Neuronal stem cell (in vitro differentiated cells): ENCODE measurements at regions not wholly inside any gene's neighbourhood (a gene's known extent, or its start where the extent isn't known, plus 50 kb on each side); places are given as distances from the start of the nearest gene placed in this dataset.

Source experiments
- DNase-seq: peaks from one replicate; pipeline ENCODE4 v3.0.0-alpha.2; 2013; ENCODE audit warnings: low spot score
- H2AFZ ChIP-seq: one replicate; pipeline ENCODE4 v1.6.1; 2013; ENCODE audit warnings: mild to moderate bottlenecking, low read length, inconsistent platforms
- H2AK5ac ChIP-seq: 2 replicates; pipeline ENCODE4 v1.6.1; 2013; ENCODE audit warnings: low read depth, mild to moderate bottlenecking, inconsistent platforms, low read length, moderate library complexity, mixed read lengths
- H2BK120ac ChIP-seq: 2 replicates; pipeline ENCODE4 v1.6.1; 2013; ENCODE audit warnings: low read depth, mild to moderate bottlenecking, inconsistent platforms, low read length, moderate library complexity, mixed read lengths
- H2BK12ac ChIP-seq: one replicate; pipeline ENCODE4 v1.6.1; 2013; ENCODE audit warnings: low read length, inconsistent platforms
- H2BK15ac ChIP-seq: 2 replicates; pipeline ENCODE4 v1.6.1; 2013; ENCODE audit warnings: mild to moderate bottlenecking, low read length, inconsistent platforms, mixed read lengths
- H2BK5ac ChIP-seq: one replicate; pipeline ENCODE4 v1.6.1; 2013; ENCODE audit warnings: inconsistent platforms, mild to moderate bottlenecking, low read length, moderate library complexity
- H3K14ac ChIP-seq: one replicate; pipeline ENCODE4 v1.6.1; 2013; ENCODE audit warnings: low read length, inconsistent platforms
- H3K18ac ChIP-seq: 2 replicates; pipeline ENCODE4 v1.6.1; 2013; ENCODE audit warnings: low read length, inconsistent platforms
- H3K23ac ChIP-seq: 2 replicates; pipeline ENCODE4 v1.6.1; 2013; ENCODE audit warnings: low read depth, mild to moderate bottlenecking, mixed read lengths, low read length, inconsistent platforms; ENCODE audit not compliant: poor library complexity
- H3K27ac ChIP-seq: replicated peaks from 3 replicates; pipeline ENCODE4 v1.5.1; 2013; ENCODE audit warnings: low read length, inconsistent platforms
- H3K27me3 ChIP-seq, 3 experiments: 2 replicates each; pipeline ENCODE4 v1.6.1; 2013; ENCODE audit warnings: low read length in 3 of 3, mild to moderate bottlenecking in 2 of 3, inconsistent platforms in 1 of 3, low read depth in 1 of 3, mixed read lengths in 1 of 3, moderate library complexity in 1 of 3; ENCODE audit not compliant: control insufficient read depth in 3 of 3, insufficient read depth in 3 of 3
- H3K36me3 ChIP-seq, 2 donors: replicated peaks in 1 of 2; 2 replicates each; pipeline ENCODE4 v1.6.1; 2013; ENCODE audit warnings: low read length in 2 of 2; ENCODE audit not compliant: control insufficient read depth in 2 of 2, insufficient read depth in 2 of 2
- H3K4ac ChIP-seq: 2 replicates; pipeline ENCODE4 v1.6.1; 2013; ENCODE audit warnings: inconsistent platforms, mild to moderate bottlenecking, low read length, moderate library complexity
- H3K4me1 ChIP-seq, 2 donors: 1 replicate in 1 of 2; 2 replicates in 1 of 2; pipeline ENCODE4 v1.6.1; 2013; ENCODE audit warnings: low read length in 2 of 2, low read depth in 1 of 2; ENCODE audit not compliant: control insufficient read depth in 2 of 2, insufficient read depth in 1 of 2
- H3K4me2 ChIP-seq: one replicate; pipeline ENCODE4 v1.6.1; 2013; ENCODE audit warnings: mild to moderate bottlenecking, low read length, inconsistent platforms; ENCODE audit not compliant: insufficient read depth, poor library complexity, severe bottlenecking
- H3K4me3 ChIP-seq, 2 donors: 2 replicates each; pipeline ENCODE4 v1.5.1; 2013; ENCODE audit warnings: low read length in 2 of 2, mild to moderate bottlenecking in 2 of 2, inconsistent platforms in 1 of 2, moderate library complexity in 1 of 2
- H3K79me1 ChIP-seq: one replicate; pipeline ENCODE4 v1.6.1; 2013; ENCODE audit warnings: low read depth, mild to moderate bottlenecking, inconsistent platforms, low read length, moderate library complexity
- H3K9ac ChIP-seq: one replicate; pipeline ENCODE4 v1.6.1; 2013; ENCODE audit warnings: mild to moderate bottlenecking, low read depth, low read length, inconsistent platforms; ENCODE audit not compliant: poor library complexity
- H3K9me3 ChIP-seq, 2 donors: replicated peaks in 1 of 2; 2 replicates each; pipeline versions ENCODE3 to v1.6.1; 2013; ENCODE audit warnings: low read length in 2 of 2, mild to moderate bottlenecking in 2 of 2, inconsistent platforms in 1 of 2, low read depth in 1 of 2, mixed read lengths in 1 of 2, moderate library complexity in 1 of 2; ENCODE audit not compliant: control insufficient read depth in 2 of 2, insufficient read depth in 1 of 2
- H4K8ac ChIP-seq: one replicate; pipeline ENCODE4 v1.6.1; 2013; ENCODE audit warnings: low read depth, mild to moderate bottlenecking, inconsistent platforms, low read length, moderate library complexity
- H4K91ac ChIP-seq: one replicate; pipeline ENCODE4 v1.6.1; 2013; ENCODE audit warnings: low read length, low read depth, mild to moderate bottlenecking, inconsistent platforms; ENCODE audit not compliant: poor library complexity
- WGBS, 2 donors: extraction: QIAGEN DNeasy Blood & Tissue Kit; methylation state at CpG; one replicate each; pipeline ENCODE4 v1.1.7; 2013; ENCODE audit warnings: missing lambda C conversion rate in 2 of 2, mixed read lengths in 1 of 2; ENCODE audit not compliant: insufficient read length in 2 of 2, insufficient replicate concordance in 1 of 2; ENCODE audit errors: extremely low coverage in 2 of 2; 5-methylcytosine and 5-hydroxymethylcytosine counted together

- Histone ChIP-seq H4K91ac (no peak overlapping the region), H4K8ac (no peak overlapping the region), H3K27ac (no peak overlapping the region), H3K4ac (no peak overlapping the region), H3K4me1 (peaks cover 17 to 24% of the 10 kb centered on the region in 2 donors), H3K4me3 (no peak overlapping the region), H3K23ac (no peak overlapping the region), H2BK120ac (no peak overlapping the region), H2AK5ac (no peak overlapping the region), H3K9me3 (no peaks in the 10 kb centered on the region), H2BK15ac (no peak overlapping the region), H3K18ac (no peak overlapping the region), H3K27me3 (no peaks in the 10 kb centered on the region), H3K4me2 (no peak overlapping the region), H3K14ac (no peak overlapping the region), H2BK12ac (no peak overlapping the region), H2AFZ (peak overlapping the region; percentile 49), H3K9ac (no peak overlapping the region), H2BK5ac (no peak overlapping the region), H3K79me1 (peaks cover 3% of the 10 kb centered on the region), H3K36me3 (no peaks in the 10 kb centered on the region)
- no peak for DNase-seq
- no CpG with 5 or more reads among the region's 7 CpGs for WGBS, 2 donors
Measured at GRCh38 chr13:99734013-99734693, 232.9 kb downstream of the TM9SF2 start.

- H3K4me3 ChIP-seq, result no peak overlapping the region
- H3K23ac ChIP-seq, result no peak overlapping the region
- no peak overlapping the region for H2BK120ac ChIP-seq
- no peak overlapping the region for H3K4me2 ChIP-seq
- no peak overlapping the region for H3K4ac ChIP-seq
- no peaks in the 10 kb centered on the region for H3K36me3 ChIP-seq
- peaks cover 16 to 17% of the 10 kb centered on the region in 2 donors for H3K4me1 ChIP-seq
- WGBS, 2 donors, result no CpG with 5 or more reads among the region's 7 CpGs
- peak overlapping the region; percentile 23 for H3K27ac ChIP-seq
- H2BK5ac ChIP-seq, result no peak overlapping the region
- no peak overlapping the region for H2BK15ac ChIP-seq
- DNase-seq, result no peak
- no peak overlapping the region for H3K9ac ChIP-seq
- H2AK5ac ChIP-seq, result no peak overlapping the region
- no peak overlapping the region for H3K18ac ChIP-seq
- no peaks in the 10 kb centered on the region for H3K27me3 ChIP-seq
- H4K91ac ChIP-seq, result no peak overlapping the region
- no peak overlapping the region for H3K14ac ChIP-seq
- H4K8ac ChIP-seq, result no peak overlapping the region
- H2BK12ac ChIP-seq, result no peak overlapping the region
- peaks cover 3% of the 10 kb centered on the region for H3K79me1 ChIP-seq
- no peak overlapping the region for H2AFZ ChIP-seq
- no peaks in the 10 kb centered on the region for H3K9me3 ChIP-seq
Measured at GRCh38 chr13:99733346-99733745, 232.1 kb downstream of the TM9SF2 start.

GRCh38 chr13:99731747-99732146, 230.5 kb downstream of the TM9SF2 start:
- Histone ChIP-seq H3K79me1 (peaks cover 3% of the 10 kb centered on the region), H3K9ac (no peak overlapping the region), H3K36me3 (no peaks in the 10 kb centered on the region), H3K23ac (no peak overlapping the region), H2BK120ac (no peak overlapping the region), H3K18ac (no peak overlapping the region), H3K27ac (no peak overlapping the region), H3K27me3 (no peaks in the 10 kb centered on the region), H3K14ac (no peak overlapping the region), H3K4me2 (no peak overlapping the region), H4K8ac (no peak overlapping the region), H2BK5ac (no peak overlapping the region), H2AK5ac (no peak overlapping the region), H3K9me3 (no peaks in the 10 kb centered on the region), H3K4me1 (peaks cover 21% of the 10 kb centered on the region in 2 donors), H3K4me3 (no peak overlapping the region), H3K4ac (no peak overlapping the region), H2BK12ac (no peak overlapping the region), H2BK15ac (no peak overlapping the region), H2AFZ (no peak overlapping the region), H4K91ac (no peak overlapping the region)
- no CpG with 5 or more reads among the region's 4 CpGs for WGBS, 2 donors
- DNase-seq, result no peak

- Histone ChIP-seq H3K4me3 (no peak overlapping the region), H3K9me3 (no peaks in the 10 kb centered on the region), H3K79me1 (peaks cover 3% of the 10 kb centered on the region), H2AK5ac (peak overlapping the region; percentile 86), H2AFZ (no peak overlapping the region), H2BK120ac (peak overlapping the region; percentile 53), H3K4ac (peak overlapping the region; percentile 84), H3K23ac (no peak overlapping the region), H3K9ac (no peak overlapping the region), H2BK5ac (no peak overlapping the region), H2BK15ac (peak overlapping the region; percentile 98), H4K8ac (no peak overlapping the region), H3K27me3 (no peaks in the 10 kb centered on the region), H3K27ac (no peak overlapping the region), H3K36me3 (no peaks in the 10 kb centered on the region), H3K14ac (peak overlapping the region; percentile 28), H2BK12ac (peak overlapping the region; percentile 100), H3K4me1 (peaks cover 29 to 31% of the 10 kb centered on the region in 2 donors), H3K18ac (peak overlapping the region; percentile 78), H4K91ac (peak overlapping the region; percentile 82), H3K4me2 (no peak overlapping the region)
- no peak for DNase-seq
- no CpG with 5 or more reads among the region's 11 CpGs for WGBS, 2 donors
Measured at GRCh38 chr13:99730403-99730802, 229.1 kb downstream of the TM9SF2 start.
